DOHH2 (cell line): ENCODE measurements at regions not wholly inside any gene's neighbourhood (a gene's known extent, or its start where the extent isn't known, plus 50 kb on each side); places are given as distances from the start of the nearest gene placed in this dataset.

Source experiments
- H3F3A ChIP-seq: fragments of 200-600 bp; sonication (generic), shearing (Covaris generic); 2 replicates; pipeline ENCODE4 v1.6.0; 2016; ENCODE audit warnings: antibody characterized with exemption, mild to moderate bottlenecking; ENCODE audit not compliant: control insufficient read depth, insufficient read depth
- H3K27ac ChIP-seq: fragments of 200-600 bp; sonication (generic); 2 replicates; pipeline ENCODE4 v1.5.1; 2014; ENCODE audit warnings: low read depth, mild to moderate bottlenecking, low read length, moderate library complexity
- H3K27me3 ChIP-seq: fragments of 200-600 bp; sonication (generic); 2 replicates; pipeline ENCODE4 v1.6.1; 2014; ENCODE audit warnings: mild to moderate bottlenecking, low read length, mixed read lengths; ENCODE audit not compliant: control insufficient read depth
- H3K36me3 ChIP-seq: fragments of 200-600 bp; sonication (generic); 2 replicates; pipeline ENCODE4 v1.6.1; 2014; ENCODE audit warnings: mild to moderate bottlenecking, low read length, moderate library complexity, mixed read lengths; ENCODE audit not compliant: control insufficient read depth
- H3K4me1 ChIP-seq: fragments of 200-600 bp; sonication (generic); 2 replicates; pipeline ENCODE4 v1.6.1; 2014; ENCODE audit warnings: mild to moderate bottlenecking, low read length, mixed read lengths; ENCODE audit not compliant: control insufficient read depth
- H3K4me2 ChIP-seq: fragments of 200-600 bp; sonication (generic); 2 replicates; pipeline ENCODE4 v1.6.0; 2014; ENCODE audit warnings: mild to moderate bottlenecking, low read length, moderate library complexity
- H3K4me3 ChIP-seq: fragments of 200-600 bp; sonication (generic); 2 replicates; pipeline ENCODE4 v1.5.1; 2014; ENCODE audit warnings: mild to moderate bottlenecking, low read length, mixed read lengths
- H3K79me2 ChIP-seq: fragments of 200-600 bp; sonication (generic); 2 replicates; pipeline ENCODE4 v1.6.1; 2014; ENCODE audit warnings: mild to moderate bottlenecking, low read length, mixed read lengths; ENCODE audit not compliant: control insufficient read depth
- H3K9me2 ChIP-seq: fragments of 200-600 bp; sonication (generic); replicated peaks from 2 replicates; pipeline ENCODE4 v1.6.1; 2014; ENCODE audit warnings: mild to moderate bottlenecking, low read length, mixed read lengths; ENCODE audit not compliant: control insufficient read depth
- H3K9me3 ChIP-seq: fragments of 200-600 bp; sonication (generic); 2 replicates; pipeline ENCODE4 v1.6.1; 2014; ENCODE audit warnings: antibody characterized with exemption, low read length, mixed read lengths; ENCODE audit not compliant: control insufficient read depth, insufficient read depth
- H4K20me1 ChIP-seq: fragments of 200-600 bp; sonication (generic); 2 replicates; pipeline ENCODE4 v1.6.0; 2014; ENCODE audit warnings: low read depth, mild to moderate bottlenecking, antibody characterized with exemption, low read length, moderate library complexity; ENCODE audit not compliant: control insufficient read depth, insufficient read depth
- CTCF ChIP-seq: fragments of 200-600 bp; sonication (generic); IDR thresholded peaks from one replicate; pipeline ENCODE4 v1.5.1; 2014; ENCODE audit warnings: antibody characterized with exemption, mild to moderate bottlenecking, low read depth, low read length; ENCODE audit not compliant: poor library complexity, severe bottlenecking
- EZH2phosphoT487 ChIP-seq: fragments of 200-600 bp; sonication (generic); IDR thresholded peaks from 2 replicates; pipeline ENCODE4 v1.6.1; 2017; ENCODE audit warnings: borderline replicate concordance, mild to moderate bottlenecking, antibody characterized with exemption, low read length, moderate library complexity, mixed read lengths

GRCh38 chr15:77543159-77543882 is 89.4 kb downstream of the LINGO1 start:
- Histone ChIP-seq H3K4me1 (peaks cover 27% of the 10 kb centered on the region), H3K79me2 (no peaks in the 10 kb centered on the region), H3K4me2 (peak overlapping the region; percentile 72), H3K4me3 (peak overlapping the region; percentile 70), H3K27me3 (peaks cover 5% of the 10 kb centered on the region), H4K20me1 (no peaks in the 10 kb centered on the region), H3F3A (peaks cover under 1% of the 10 kb centered on the region; the same call in 1 of the 2 replicates), H3K27ac (no peak overlapping the region), H3K36me3 (no peaks in the 10 kb centered on the region), H3K9me2 (no peaks in the 10 kb centered on the region), H3K9me3 (peaks cover 4% of the 10 kb centered on the region; the same call in 1 of the 2 replicates)
- TF ChIP-seq EZH2phosphoT487 = no peak
- TF ChIP-seq CTCF = peak; percentile 100

- H3K4me3 ChIP-seq = peak overlapping the region; percentile 70
- H3K27ac ChIP-seq = no peak overlapping the region
- H3K9me3 ChIP-seq = peaks cover 4% of the 10 kb centered on the region; the same call in 1 of the 2 replicates
- H3K36me3 ChIP-seq = no peaks in the 10 kb centered on the region
- H3K27me3 ChIP-seq = peaks cover 5% of the 10 kb centered on the region
- peaks cover 6% of the 10 kb centered on the region; the same call in 1 of the 2 replicates for H3F3A ChIP-seq
- peaks cover 33% of the 10 kb centered on the region for H3K4me1 ChIP-seq
- H3K4me2 ChIP-seq = peak overlapping the region; percentile 72
- TF ChIP-seq CTCF = no peak
- TF ChIP-seq EZH2phosphoT487 = no peak
- H4K20me1 ChIP-seq = no peaks in the 10 kb centered on the region
- H3K79me2 ChIP-seq = no peaks in the 10 kb centered on the region
- no peaks in the 10 kb centered on the region for H3K9me2 ChIP-seq
Measured at GRCh38 chr15:77542491-77543001, 90.2 kb downstream of the LINGO1 start.

GRCh38 chr15:77541421-77542181 is 91.1 kb downstream of the LINGO1 start:
- H4K20me1 ChIP-seq = no peaks in the 10 kb centered on the region
- no peaks in the 10 kb centered on the region for H3K36me3 ChIP-seq
- H3K79me2 ChIP-seq = no peaks in the 10 kb centered on the region
- no peak overlapping the region for H3K27ac ChIP-seq
- H3K27me3 ChIP-seq = peaks cover 5% of the 10 kb centered on the region
- no peak for TF ChIP-seq EZH2phosphoT487
- no peak for TF ChIP-seq CTCF
- no peaks in the 10 kb centered on the region for H3K9me2 ChIP-seq
- H3K4me1 ChIP-seq = peaks cover 43% of the 10 kb centered on the region
- peaks cover 6% of the 10 kb centered on the region; the same call in 1 of the 2 replicates for H3F3A ChIP-seq
- H3K9me3 ChIP-seq = no peaks in the 10 kb centered on the region
- no peak overlapping the region for H3K4me2 ChIP-seq
- no peak overlapping the region for H3K4me3 ChIP-seq
